Transverse colon (tissue), 3 donors: ENCODE measurements at regions not wholly inside any gene's neighbourhood (a gene's known extent, or its start where the extent isn't known, plus 50 kb on each side); places are given as distances from the start of the nearest gene placed in this dataset.

ENCODE experiments used
- POLR2A ChIP-seq: fragments of 450-650 bp; IDR thresholded peaks from one replicate; pipeline ENCODE4 v1.6.1; 2016; ENCODE audit warnings: antibody characterized with exemption, mild to moderate bottlenecking, moderate library complexity
- TF ChIP-seq, protein P1 (sequence below), 5 experiments: fragments of 200-600 bp in 3 of 5; fragments of 450-650 bp in 2 of 5; sonication (generic) in 3 of 5; IDR thresholded peaks; 1 replicate in 2 of 5; 2 replicates in 3 of 5; pipeline ENCODE4 v1.5.1; 2016 to 2017; ENCODE audit warnings: antibody characterized with exemption in 5 of 5, inconsistent platforms in 3 of 5, mild to moderate bottlenecking in 2 of 5, moderate library complexity in 1 of 5

DNA sequence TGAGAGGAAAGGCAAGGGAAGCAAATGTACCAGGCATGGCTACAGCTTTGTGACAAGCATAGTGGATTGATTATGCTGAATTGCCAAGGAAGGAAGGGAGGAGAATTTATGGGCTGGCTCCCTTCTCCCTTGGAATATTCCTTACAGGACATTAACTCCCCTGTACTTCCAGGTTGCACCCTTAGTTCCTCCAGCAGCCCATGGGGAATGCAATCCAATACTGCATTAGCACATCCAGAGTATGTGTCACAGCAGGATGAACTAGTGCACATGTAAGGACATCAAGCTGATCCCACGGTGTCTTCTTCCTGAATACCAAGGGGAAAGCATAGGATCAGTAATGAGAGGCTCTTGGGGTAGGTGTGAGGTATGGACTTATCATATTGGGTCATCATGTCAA, 390.7 kb upstream of the POU3F2 start:
- TF ChIP-seq, protein P1, sequence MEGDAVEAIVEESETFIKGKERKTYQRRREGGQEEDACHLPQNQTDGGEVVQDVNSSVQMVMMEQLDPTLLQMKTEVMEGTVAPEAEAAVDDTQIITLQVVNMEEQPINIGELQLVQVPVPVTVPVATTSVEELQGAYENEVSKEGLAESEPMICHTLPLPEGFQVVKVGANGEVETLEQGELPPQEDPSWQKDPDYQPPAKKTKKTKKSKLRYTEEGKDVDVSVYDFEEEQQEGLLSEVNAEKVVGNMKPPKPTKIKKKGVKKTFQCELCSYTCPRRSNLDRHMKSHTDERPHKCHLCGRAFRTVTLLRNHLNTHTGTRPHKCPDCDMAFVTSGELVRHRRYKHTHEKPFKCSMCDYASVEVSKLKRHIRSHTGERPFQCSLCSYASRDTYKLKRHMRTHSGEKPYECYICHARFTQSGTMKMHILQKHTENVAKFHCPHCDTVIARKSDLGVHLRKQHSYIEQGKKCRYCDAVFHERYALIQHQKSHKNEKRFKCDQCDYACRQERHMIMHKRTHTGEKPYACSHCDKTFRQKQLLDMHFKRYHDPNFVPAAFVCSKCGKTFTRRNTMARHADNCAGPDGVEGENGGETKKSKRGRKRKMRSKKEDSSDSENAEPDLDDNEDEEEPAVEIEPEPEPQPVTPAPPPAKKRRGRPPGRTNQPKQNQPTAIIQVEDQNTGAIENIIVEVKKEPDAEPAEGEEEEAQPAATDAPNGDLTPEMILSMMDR (IDR thresholded peaks at IDR 0.05) = no peak
- TF ChIP-seq POLR2A = no peak
